Heart right ventricle (tissue), 16 donors: ENCODE measurements at regions not wholly inside any gene's neighbourhood (a gene's known extent, or its start where the extent isn't known, plus 50 kb on each side); places are given as distances from the start of the nearest gene placed in this dataset.

Source experiments
- ATAC-seq, 8 donors: fragments of 200-7000 bp; cut with Tn5 transposase; one replicate each; pipeline ENCODE4 v1.9.1; 2020; ENCODE audit warnings: mild to moderate bottlenecking in 8 of 8, moderate library complexity in 8 of 8, moderate number of reproducible peaks in 1 of 8
- DNase-seq, 2 donors: peaks; one replicate each; pipeline ENCODE4 v3.0.0-alpha.2; 2020
- H3K27ac ChIP-seq, 10 donors: fragments of 200-600 bp; sonication (generic) in 2 of 10; one replicate each; pipeline versions ENCODE4 v1.5.0 to v1.8.0; 2020 to 2022; ENCODE audit warnings: mild to moderate bottlenecking in 3 of 10
- H3K27me3 ChIP-seq, 7 donors: fragments of 200-600 bp; one replicate each; pipeline ENCODE4 v1.8.0; 2021 to 2022; ENCODE audit warnings: mild to moderate bottlenecking in 2 of 7
- H3K36me3 ChIP-seq, 9 donors: fragments of 200-600 bp; sonication (generic) in 1 of 9; one replicate each; pipeline versions ENCODE4 v1.5.0 to v1.8.0; 2020 to 2022; ENCODE audit warnings: mild to moderate bottlenecking in 2 of 9
- H3K4me1 ChIP-seq, 9 donors: fragments of 200-600 bp; sonication (generic) in 1 of 9; one replicate each; pipeline versions ENCODE4 v1.5.0 to v1.8.0; 2020 to 2022; ENCODE audit warnings: mild to moderate bottlenecking in 4 of 9
- H3K4me3 ChIP-seq, 10 donors: fragments of 200-600 bp; sonication (generic) in 2 of 10; one replicate each; pipeline versions ENCODE4 v1.5.0 to v1.8.0; 2020 to 2022; ENCODE audit warnings: mild to moderate bottlenecking in 7 of 10, moderate library complexity in 2 of 10
- H3K9me3 ChIP-seq, 11 donors: fragments of 200-600 bp in 10 of 11; sonication (generic) in 2 of 11; one replicate each; pipeline versions ENCODE4 v1.5.0 to v1.8.0; 2013 to 2022; ENCODE audit warnings: mild to moderate bottlenecking in 2 of 11, control low read depth in 1 of 11, moderate library complexity in 1 of 11
- WGBS, 2 donors: extraction: QIAGEN DNeasy Blood & Tissue Kit; methylation state at CpG; one replicate each; pipeline ENCODE4 v1.1.7; 2013; ENCODE audit warnings: inconsistent platforms in 1 of 2; 5-methylcytosine and 5-hydroxymethylcytosine counted together
- intact Hi-C, 10 donors: fragments of 100-400 bp; cut with DNase I; formaldehyde crosslinking; loops; one replicate each; pipeline versions ENCODE4 v1.11.1 to v1.14.2; 2022
- TF ChIP-seq, protein P1 (sequence below), 9 donors: fragments of 200-600 bp; sonication (generic) in 2 of 9; IDR thresholded peaks; one replicate each; pipeline versions ENCODE4 v1.5.0 to v1.8.0; 2021 to 2022; ENCODE audit warnings: antibody characterized with exemption in 9 of 9, mild to moderate bottlenecking in 5 of 9, moderate library complexity in 1 of 9
- donor health status: Arrhythmogenic right ventricular cardiomyopathy.
- donor health status: ischemic (EF 13 %, LVEDD 7.1; RV severe dilation, severe dysfunction).
- donor health status: healthy with polysubstance abuse.
- donor health status: DM: no; HTN: yes; CAD: no.
- donor health status: DM: no; HTN: no; CAD: no.
- donor health status: ischemic (EF 25% LVEDD 6.9; RV normal size, moderate dysfunction).
- donor health status: ischemic (EF 25% LVEDD 5.7; RV mildly dilated, moderate dysfunction).
- donor health status: healthy.
- donor health status: DM: yes; HTN: yes; CAD: no.
- donor health status: Ischemic cardiomyopathy.
- donor health status: ischemic (EF 35%, LVEDD 5.7; RV mildly dilated, moderate dysfunction).
- donor health status: nonischemic (EF 11% LVEDD 7.7; RV severe dilation, severe dysfunction).
- donor health status: DM: yes; HTN: yes; CAD: no.
- donor health status: PGD.
- donor health status: ischemic (EF 29% LVEDD 5.4; RV normal size, mild dysfunction).
- donor health status: nonischemic (EF 23%, LVEDD 6.1; RV moderate dilation, normal function).

DNA sequence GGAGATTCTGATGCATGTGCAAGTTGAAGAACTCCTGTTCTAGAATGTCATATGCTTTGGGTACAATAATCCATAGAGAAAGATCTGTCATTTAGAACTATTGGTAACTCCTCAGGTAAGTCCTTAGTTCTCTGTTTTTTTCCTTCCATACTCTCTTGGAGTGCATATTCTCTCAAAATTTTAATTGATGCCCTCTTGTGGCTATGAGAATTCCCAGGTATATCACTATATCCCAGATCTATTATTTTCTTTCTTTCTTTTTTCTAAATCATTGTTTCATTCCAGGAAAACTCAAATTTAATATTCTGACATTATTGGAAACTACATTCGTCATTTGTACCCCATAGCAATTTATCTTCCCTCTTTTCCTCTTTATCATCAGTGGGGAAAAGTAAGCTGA lies 485.4 kb downstream of the KLF5 start:
- no peak overlapping the region for H3K4me3 ChIP-seq
- 84 to 94% methylated on average over 1 of the region's 1 CpG for WGBS, 2 donors
- no peaks in the 10 kb centered on the region for H3K9me3 ChIP-seq
- H3K36me3 ChIP-seq = no peaks in the 10 kb centered on the region
- intact Hi-C loops = no loop called here
- ATAC-seq (no peak), DNase-seq (no peak)
- TF ChIP-seq, protein P1, sequence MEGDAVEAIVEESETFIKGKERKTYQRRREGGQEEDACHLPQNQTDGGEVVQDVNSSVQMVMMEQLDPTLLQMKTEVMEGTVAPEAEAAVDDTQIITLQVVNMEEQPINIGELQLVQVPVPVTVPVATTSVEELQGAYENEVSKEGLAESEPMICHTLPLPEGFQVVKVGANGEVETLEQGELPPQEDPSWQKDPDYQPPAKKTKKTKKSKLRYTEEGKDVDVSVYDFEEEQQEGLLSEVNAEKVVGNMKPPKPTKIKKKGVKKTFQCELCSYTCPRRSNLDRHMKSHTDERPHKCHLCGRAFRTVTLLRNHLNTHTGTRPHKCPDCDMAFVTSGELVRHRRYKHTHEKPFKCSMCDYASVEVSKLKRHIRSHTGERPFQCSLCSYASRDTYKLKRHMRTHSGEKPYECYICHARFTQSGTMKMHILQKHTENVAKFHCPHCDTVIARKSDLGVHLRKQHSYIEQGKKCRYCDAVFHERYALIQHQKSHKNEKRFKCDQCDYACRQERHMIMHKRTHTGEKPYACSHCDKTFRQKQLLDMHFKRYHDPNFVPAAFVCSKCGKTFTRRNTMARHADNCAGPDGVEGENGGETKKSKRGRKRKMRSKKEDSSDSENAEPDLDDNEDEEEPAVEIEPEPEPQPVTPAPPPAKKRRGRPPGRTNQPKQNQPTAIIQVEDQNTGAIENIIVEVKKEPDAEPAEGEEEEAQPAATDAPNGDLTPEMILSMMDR (IDR thresholded peaks at IDR 0.05) = no peak
- no peaks in the 10 kb centered on the region for H3K4me1 ChIP-seq
- H3K27ac ChIP-seq = no peak overlapping the region
- peaks cover 0 to 5% (median 0%) of the 10 kb centered on the region in 7 donors for H3K27me3 ChIP-seq

DNA sequence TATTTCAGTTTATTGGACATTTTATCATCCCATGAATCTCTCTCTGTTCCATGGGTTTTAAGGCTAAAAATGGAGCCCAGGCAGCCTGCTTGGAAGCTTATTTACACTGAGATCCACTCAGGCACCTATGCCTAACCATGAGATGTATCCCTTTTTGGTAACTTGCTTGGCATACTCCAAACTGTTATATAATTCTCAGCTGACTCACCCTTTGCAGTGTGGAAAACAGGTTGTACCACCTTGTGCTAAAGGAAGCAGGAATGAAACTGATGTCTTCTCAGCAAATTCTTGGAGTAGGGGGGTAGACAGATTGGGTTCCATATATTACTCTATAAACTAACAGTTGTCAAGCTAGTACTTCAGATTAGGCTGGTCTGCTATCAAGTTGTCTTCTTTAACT lies 483.6 kb downstream of the KLF5 start:
- TF ChIP-seq, protein P1 (IDR thresholded peaks at IDR 0.05) = no peak

DNA sequence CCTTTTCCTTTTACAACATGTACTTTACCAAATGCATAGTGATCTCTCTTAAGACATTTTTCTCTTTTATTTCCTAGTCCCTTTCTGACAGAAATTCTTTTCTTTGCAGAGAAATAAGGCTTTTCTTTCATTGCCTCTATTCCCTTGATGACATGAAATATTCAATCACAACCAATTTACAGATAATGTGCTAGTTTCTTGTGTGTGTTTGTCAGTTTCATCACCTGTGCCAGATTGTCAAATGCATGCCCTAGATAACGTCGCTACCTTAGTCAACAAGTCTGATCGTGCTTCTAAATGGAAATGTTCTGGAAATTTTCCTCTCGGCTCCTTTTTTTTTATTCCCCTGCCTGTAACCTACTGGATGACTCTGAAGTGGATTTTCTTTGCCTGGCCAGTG lies 478.1 kb downstream of the KLF5 start:
- intact Hi-C loops = no loop called here
- H3K4me3 ChIP-seq = no peak overlapping the region
- H3K4me1 ChIP-seq = peaks cover 0 to 4% (median 0%) of the 10 kb centered on the region in 9 donors
- peaks cover 0 to 4% (median 0%) of the 10 kb centered on the region in 11 donors for H3K9me3 ChIP-seq
- ATAC-seq (no peak), DNase-seq (no peak)
- WGBS, 2 donors = 46 to 67% methylated on average over 4 of the region's 4 CpGs
- H3K27ac ChIP-seq = no peak overlapping the region
- no peaks in the 10 kb centered on the region for H3K36me3 ChIP-seq
- TF ChIP-seq, protein P1 (IDR thresholded peaks at IDR 0.05) = no peak
- peaks cover 0 to under 1% (median 0%) of the 10 kb centered on the region in 7 donors for H3K27me3 ChIP-seq

More for the DNA sequence above, 483.6 kb downstream of the KLF5 start:
- H3K9me3 ChIP-seq = no peaks in the 10 kb centered on the region
- H3K4me1 ChIP-seq = no peaks in the 10 kb centered on the region
- intact Hi-C loops = no loop called here
- no peak for DNase-seq
- no peaks in the 10 kb centered on the region for H3K36me3 ChIP-seq
- no peak for ATAC-seq
- no peak overlapping the region for H3K27ac ChIP-seq
- H3K27me3 ChIP-seq = peaks cover 0 to 5% (median 0%) of the 10 kb centered on the region in 7 donors
- no peak overlapping the region for H3K4me3 ChIP-seq

DNA sequence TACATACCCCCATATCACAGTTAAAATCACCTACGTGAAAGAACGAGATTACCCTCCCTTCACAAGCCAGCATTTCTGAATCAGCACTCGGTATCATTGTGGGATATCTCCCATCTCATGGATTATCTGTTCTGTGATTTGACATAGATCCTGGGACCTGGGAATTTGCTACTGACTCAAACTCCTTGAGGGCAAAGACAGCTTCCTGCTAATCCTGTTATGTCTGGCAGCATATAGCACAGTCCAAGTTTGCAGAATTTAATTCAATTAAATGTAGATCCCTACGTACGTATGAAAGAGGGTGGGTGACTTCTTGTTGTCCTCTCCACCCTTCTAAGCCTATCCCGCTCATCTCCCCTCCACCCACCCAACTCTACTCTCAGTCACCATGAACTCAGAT lies 476.5 kb downstream of the KLF5 start:
- Histone ChIP-seq H3K27me3 (no peaks in the 10 kb centered on the region), H3K4me1 (peaks cover 0 to 4% (median 0%) of the 10 kb centered on the region in 9 donors), H3K27ac (no peak overlapping the region), H3K9me3 (peaks cover 0 to 4% (median 0%) of the 10 kb centered on the region in 11 donors), H3K4me3 (no peak overlapping the region), H3K36me3 (no peaks in the 10 kb centered on the region)
- TF ChIP-seq, protein P1 (IDR thresholded peaks at IDR 0.05) = no peak
- ATAC-seq (no peak), DNase-seq (no peak)
- intact Hi-C loops = no loop called here
- 86 to 94% methylated on average over 6 of the region's 6 CpGs for WGBS, 2 donors
